Ovary (tissue), 3 donors: ENCODE measurements at regions not wholly inside any gene's neighbourhood (a gene's known extent, or its start where the extent isn't known, plus 50 kb on each side); places are given as distances from the start of the nearest gene placed in this dataset.

Experiments
- CTCF ChIP-seq, 3 donors: fragments of 450-650 bp in 2 of 3; fragments of 200-600 bp in 1 of 3; IDR thresholded peaks; one replicate each; pipeline versions ENCODE4 v1.5.1 to v1.8.0; 2016 to 2022; ENCODE audit warnings: antibody characterized with exemption in 3 of 3, mild to moderate bottlenecking in 1 of 3
- EP300 ChIP-seq: sonication (generic); formaldehyde crosslinking; IDR thresholded peaks from one replicate; pipeline ENCODE4 v1.6.1; 2017; ENCODE audit warnings: antibody characterized with exemption
- POLR2A ChIP-seq: fragments of 450-650 bp; IDR thresholded peaks from one replicate; pipeline ENCODE4 v1.6.1; 2017; ENCODE audit warnings: antibody characterized with exemption, mild to moderate bottlenecking, moderate library complexity
- donor health status: DM: no; HTN: no; CAD: no.

GRCh38 chr7:13055732-13056368 lies 368.4 kb downstream of the ARL4A start:
- TF ChIP-seq CTCF (IDR thresholded peaks at IDR 0.05) (no peak), EP300 (no peak), POLR2A (no peak)
